ENCODE measurements at regions not wholly inside any gene's neighbourhood (a gene's known extent, or its start where the extent isn't known, plus 50 kb on each side); places are given as distances from the start of the nearest gene placed in this dataset.

DNA sequence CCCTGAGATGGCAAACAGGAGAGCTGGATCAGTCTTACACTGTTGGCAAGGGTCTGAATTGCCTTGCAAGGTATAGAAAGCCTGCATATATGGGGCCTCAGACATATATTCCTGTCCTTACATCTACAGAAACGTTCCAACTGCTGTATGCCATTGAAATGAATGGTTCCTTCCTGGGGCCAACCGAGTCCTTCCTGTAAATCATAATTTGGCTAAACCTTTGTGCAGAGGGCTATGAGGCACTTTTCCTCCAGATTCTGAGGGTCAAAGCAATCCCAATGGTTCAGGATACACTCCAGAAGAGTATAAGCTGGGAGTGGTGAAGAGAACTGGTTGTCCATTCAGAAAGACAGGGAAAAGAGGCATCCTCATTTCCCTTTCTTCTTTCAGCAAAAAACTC, 190.5 kb downstream of the PTPRC start (continued):
- TF ChIP-seq ZFP30 (CRISPR knock-in tag; IDR thresholded peaks at IDR 0.05), result no peak

GRCh38 chr1:198829944-198830343, 191.1 kb downstream of the PTPRC start:
- ATAC-seq, result peak; percentile 57
- TF ChIP-seq RARB (CRISPR knock-in tag; IDR thresholded peaks at IDR 0.05) (no peak), ZFP3 (CRISPR knock-in tag; IDR thresholded peaks at IDR 0.05) (no peak), ARNTL (CRISPR knock-in tag; IDR thresholded peaks at IDR 0.05; ENCODE audit: borderline replicate concordance, low read depth) (no peak), ZFP30 (CRISPR knock-in tag; IDR thresholded peaks at IDR 0.05) (no peak), PPARA (CRISPR knock-in tag; IDR thresholded peaks at IDR 0.05; ENCODE audit: borderline replicate concordance) (no peak), ZNF8 (CRISPR knock-in tag; IDR thresholded peaks at IDR 0.05) (no peak), CSRNP3 (CRISPR knock-in tag; IDR thresholded peaks at IDR 0.05) (no peak), TOX (CRISPR knock-in tag; IDR thresholded peaks at IDR 0.05; ENCODE audit: borderline replicate concordance) (no peak), CREB5 (CRISPR knock-in tag; IDR thresholded peaks at IDR 0.05; ENCODE audit: low read depth) (no peak), BACH2 (CRISPR knock-in tag; IDR thresholded peaks at IDR 0.05; ENCODE audit: borderline replicate concordance) (no peak), ISL1 (CRISPR knock-in tag; IDR thresholded peaks at IDR 0.05) (no peak), ESRRG (CRISPR knock-in tag; IDR thresholded peaks at IDR 0.05) (no peak), PATZ1 (CRISPR knock-in tag; IDR thresholded peaks at IDR 0.05; ENCODE audit: borderline replicate concordance) (no peak), OSR1 (CRISPR knock-in tag; IDR thresholded peaks at IDR 0.05) (no peak), ZC3H10 (CRISPR knock-in tag; IDR thresholded peaks at IDR 0.05) (no peak)
- TF ChIP-seq, protein P1, sequence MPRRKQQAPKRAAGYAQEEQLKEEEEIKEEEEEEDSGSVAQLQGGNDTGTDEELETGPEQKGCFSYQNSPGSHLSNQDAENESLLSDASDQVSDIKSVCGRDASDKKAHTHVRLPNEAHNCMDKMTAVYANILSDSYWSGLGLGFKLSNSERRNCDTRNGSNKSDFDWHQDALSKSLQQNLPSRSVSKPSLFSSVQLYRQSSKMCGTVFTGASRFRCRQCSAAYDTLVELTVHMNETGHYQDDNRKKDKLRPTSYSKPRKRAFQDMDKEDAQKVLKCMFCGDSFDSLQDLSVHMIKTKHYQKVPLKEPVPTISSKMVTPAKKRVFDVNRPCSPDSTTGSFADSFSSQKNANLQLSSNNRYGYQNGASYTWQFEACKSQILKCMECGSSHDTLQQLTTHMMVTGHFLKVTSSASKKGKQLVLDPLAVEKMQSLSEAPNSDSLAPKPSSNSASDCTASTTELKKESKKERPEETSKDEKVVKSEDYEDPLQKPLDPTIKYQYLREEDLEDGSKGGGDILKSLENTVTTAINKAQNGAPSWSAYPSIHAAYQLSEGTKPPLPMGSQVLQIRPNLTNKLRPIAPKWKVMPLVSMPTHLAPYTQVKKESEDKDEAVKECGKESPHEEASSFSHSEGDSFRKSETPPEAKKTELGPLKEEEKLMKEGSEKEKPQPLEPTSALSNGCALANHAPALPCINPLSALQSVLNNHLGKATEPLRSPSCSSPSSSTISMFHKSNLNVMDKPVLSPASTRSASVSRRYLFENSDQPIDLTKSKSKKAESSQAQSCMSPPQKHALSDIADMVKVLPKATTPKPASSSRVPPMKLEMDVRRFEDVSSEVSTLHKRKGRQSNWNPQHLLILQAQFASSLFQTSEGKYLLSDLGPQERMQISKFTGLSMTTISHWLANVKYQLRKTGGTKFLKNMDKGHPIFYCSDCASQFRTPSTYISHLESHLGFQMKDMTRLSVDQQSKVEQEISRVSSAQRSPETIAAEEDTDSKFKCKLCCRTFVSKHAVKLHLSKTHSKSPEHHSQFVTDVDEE (CRISPR knock-in tag; IDR thresholded peaks at IDR 0.05), result no peak

DNA sequence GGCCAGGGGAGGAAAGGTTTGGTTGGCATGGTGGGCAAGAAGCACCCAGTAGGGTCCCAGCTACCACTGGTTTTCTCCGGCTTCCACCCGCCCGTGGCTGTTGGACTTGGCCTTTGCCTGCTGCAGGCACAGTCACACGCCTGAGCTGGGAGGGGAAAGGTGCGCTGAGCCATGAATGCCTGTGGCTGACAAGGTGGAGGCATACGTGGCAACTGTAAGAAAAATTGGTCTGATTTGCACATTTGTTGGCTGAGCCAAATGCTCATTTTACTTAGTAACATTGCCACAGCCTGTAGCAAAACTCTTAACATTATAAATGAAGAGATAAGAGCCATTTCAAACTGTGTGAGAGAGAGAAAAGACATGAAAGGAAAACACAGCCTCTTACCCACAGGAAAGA, 191.6 kb downstream of the PTPRC start:
- no peak for ATAC-seq
- TF ChIP-seq RARB (CRISPR knock-in tag; IDR thresholded peaks at IDR 0.05), result no peak
- TF ChIP-seq OSR1 (CRISPR knock-in tag; IDR thresholded peaks at IDR 0.05), result no peak
- no peak for TF ChIP-seq ZNF70 (CRISPR knock-in tag; IDR thresholded peaks at IDR 0.05)
- TF ChIP-seq CSRNP3 (CRISPR knock-in tag; IDR thresholded peaks at IDR 0.05), result no peak
- no peak for TF ChIP-seq PATZ1 (CRISPR knock-in tag; IDR thresholded peaks at IDR 0.05; ENCODE audit: borderline replicate concordance)
